ENCODE measurements at regions not wholly inside any gene's neighbourhood (a gene's known extent, or its start where the extent isn't known, plus 50 kb on each side); places are given as distances from the start of the nearest gene placed in this dataset.

- H3K36me3 ChIP-seq (ENCODE audit: control insufficient read depth in 1 of 2, insufficient read depth in 2 of 2, low read length in 2 of 2): no peaks in the 10 kb centered on the region
- H3K27ac ChIP-seq (ENCODE audit: low read depth, low read length): peak overlapping the region; percentile 1
- H3K9me3 ChIP-seq (ENCODE audit: control insufficient read depth in 1 of 2, low read length in 2 of 2): no peaks in the 10 kb centered on the region
- H3K9ac ChIP-seq (ENCODE audit: low read depth in 1 of 2, low read length in 2 of 2): peak overlapping the region; percentile 46 to 51
- peak overlapping the region; percentile 50 to 65 for H3K4me3 ChIP-seq (ENCODE audit: low read depth in 1 of 2, low read length in 2 of 2)
- H3K27me3 ChIP-seq (ENCODE audit: control insufficient read depth in 1 of 2, insufficient read depth in 2 of 2, low read length in 2 of 2): no peaks in the 10 kb centered on the region
- H3K4me1 ChIP-seq (ENCODE audit: control insufficient read depth in 1 of 2, insufficient read depth in 2 of 2, low read length in 2 of 2): peaks cover 19 to 20% of the 10 kb centered on the region in 2 donors
Measured at GRCh38 chr17:72539981-72540897, 419.4 kb downstream of the SOX9 start.

GRCh38 chr17:72542317-72542716, 421.5 kb downstream of the SOX9 start:
- Histone ChIP-seq H3K9ac (ENCODE audit: low read depth in 1 of 2, low read length in 2 of 2) (no peak overlapping the region), H3K4me1 (ENCODE audit: control insufficient read depth in 1 of 2, insufficient read depth in 2 of 2, low read length in 2 of 2) (peaks cover 19 to 20% of the 10 kb centered on the region in 2 donors), H3K27me3 (ENCODE audit: control insufficient read depth in 1 of 2, insufficient read depth in 2 of 2, low read length in 2 of 2) (no peaks in the 10 kb centered on the region), H3K27ac (ENCODE audit: low read depth, low read length) (no peak overlapping the region), H3K9me3 (ENCODE audit: control insufficient read depth in 1 of 2, low read length in 2 of 2) (no peaks in the 10 kb centered on the region), H3K36me3 (ENCODE audit: control insufficient read depth in 1 of 2, insufficient read depth in 2 of 2, low read length in 2 of 2) (no peaks in the 10 kb centered on the region), H3K4me3 (ENCODE audit: low read depth in 1 of 2, low read length in 2 of 2) (no peak overlapping the region)

- no peak overlapping the region for H3K9ac ChIP-seq (ENCODE audit: low read depth in 1 of 2, low read length in 2 of 2)
- H3K4me3 ChIP-seq (ENCODE audit: low read depth in 1 of 2, low read length in 2 of 2): no peak overlapping the region
- H3K36me3 ChIP-seq (ENCODE audit: control insufficient read depth in 1 of 2, insufficient read depth in 2 of 2, low read length in 2 of 2): no peaks in the 10 kb centered on the region
- H3K4me1 ChIP-seq (ENCODE audit: control insufficient read depth in 1 of 2, insufficient read depth in 2 of 2, low read length in 2 of 2): no peaks in the 10 kb centered on the region
- no peaks in the 10 kb centered on the region for H3K9me3 ChIP-seq (ENCODE audit: control insufficient read depth in 1 of 2, low read length in 2 of 2)
- no peak overlapping the region for H3K27ac ChIP-seq (ENCODE audit: low read depth, low read length)
- no peaks in the 10 kb centered on the region for H3K27me3 ChIP-seq (ENCODE audit: control insufficient read depth in 1 of 2, insufficient read depth in 2 of 2, low read length in 2 of 2)
Measured at GRCh38 chr17:72545766-72546165, 424.9 kb downstream of the SOX9 start.

GRCh38 chr17:72553051-72553755, 432.4 kb downstream of the SOX9 start:
- H3K9me3 ChIP-seq (ENCODE audit: control insufficient read depth in 1 of 2, low read length in 2 of 2): no peaks in the 10 kb centered on the region
- no peak overlapping the region for H3K4me3 ChIP-seq (ENCODE audit: low read depth in 1 of 2, low read length in 2 of 2)
- peaks cover 0 to 5% of the 10 kb centered on the region in 2 donors for H3K4me1 ChIP-seq (ENCODE audit: control insufficient read depth in 1 of 2, insufficient read depth in 2 of 2, low read length in 2 of 2)
- H3K9ac ChIP-seq (ENCODE audit: low read depth in 1 of 2, low read length in 2 of 2): no peak overlapping the region
- no peaks in the 10 kb centered on the region for H3K36me3 ChIP-seq (ENCODE audit: control insufficient read depth in 1 of 2, insufficient read depth in 2 of 2, low read length in 2 of 2)
- H3K27ac ChIP-seq (ENCODE audit: low read depth, low read length): no peak overlapping the region
- H3K27me3 ChIP-seq (ENCODE audit: control insufficient read depth in 1 of 2, insufficient read depth in 2 of 2, low read length in 2 of 2): no peaks in the 10 kb centered on the region

GRCh38 chr17:72554508-72554907, 433.7 kb downstream of the SOX9 start:
- Histone ChIP-seq H3K9me3 (ENCODE audit: control insufficient read depth in 1 of 2, low read length in 2 of 2) (no peaks in the 10 kb centered on the region), H3K36me3 (ENCODE audit: control insufficient read depth in 1 of 2, insufficient read depth in 2 of 2, low read length in 2 of 2) (no peaks in the 10 kb centered on the region), H3K27ac (ENCODE audit: low read depth, low read length) (no peak overlapping the region), H3K4me1 (ENCODE audit: control insufficient read depth in 1 of 2, insufficient read depth in 2 of 2, low read length in 2 of 2) (peaks cover 0 to 5% of the 10 kb centered on the region in 2 donors), H3K27me3 (ENCODE audit: control insufficient read depth in 1 of 2, insufficient read depth in 2 of 2, low read length in 2 of 2) (no peaks in the 10 kb centered on the region), H3K9ac (ENCODE audit: low read depth in 1 of 2, low read length in 2 of 2) (no peak overlapping the region), H3K4me3 (ENCODE audit: low read depth in 1 of 2, low read length in 2 of 2) (no peak overlapping the region)

- peaks cover 0 to 5% of the 10 kb centered on the region in 2 donors for H3K4me1 ChIP-seq (ENCODE audit: control insufficient read depth in 1 of 2, insufficient read depth in 2 of 2, low read length in 2 of 2)
- H3K27me3 ChIP-seq (ENCODE audit: control insufficient read depth in 1 of 2, insufficient read depth in 2 of 2, low read length in 2 of 2): no peaks in the 10 kb centered on the region
- H3K27ac ChIP-seq (ENCODE audit: low read depth, low read length): no peak overlapping the region
- H3K9me3 ChIP-seq (ENCODE audit: control insufficient read depth in 1 of 2, low read length in 2 of 2): no peaks in the 10 kb centered on the region
- no peak overlapping the region for H3K9ac ChIP-seq (ENCODE audit: low read depth in 1 of 2, low read length in 2 of 2)
- no peak overlapping the region for H3K4me3 ChIP-seq (ENCODE audit: low read depth in 1 of 2, low read length in 2 of 2)
- H3K36me3 ChIP-seq (ENCODE audit: control insufficient read depth in 1 of 2, insufficient read depth in 2 of 2, low read length in 2 of 2): no peaks in the 10 kb centered on the region
Measured at GRCh38 chr17:72555052-72555451, 434.2 kb downstream of the SOX9 start.

GRCh38 chr17:72556944-72557826, 436.4 kb downstream of the SOX9 start:
- H3K27ac ChIP-seq (ENCODE audit: low read depth, low read length): no peak overlapping the region
- H3K9me3 ChIP-seq (ENCODE audit: control insufficient read depth in 1 of 2, low read length in 2 of 2): no peaks in the 10 kb centered on the region
- H3K4me3 ChIP-seq (ENCODE audit: low read depth in 1 of 2, low read length in 2 of 2): no peak overlapping the region
- H3K36me3 ChIP-seq (ENCODE audit: control insufficient read depth in 1 of 2, insufficient read depth in 2 of 2, low read length in 2 of 2): no peaks in the 10 kb centered on the region
- H3K9ac ChIP-seq (ENCODE audit: low read depth in 1 of 2, low read length in 2 of 2): no peak overlapping the region
- no peaks in the 10 kb centered on the region for H3K27me3 ChIP-seq (ENCODE audit: control insufficient read depth in 1 of 2, insufficient read depth in 2 of 2, low read length in 2 of 2)
- peaks cover 11 to 18% of the 10 kb centered on the region in 2 donors for H3K4me1 ChIP-seq (ENCODE audit: control insufficient read depth in 1 of 2, insufficient read depth in 2 of 2, low read length in 2 of 2)

- H3K36me3 ChIP-seq (ENCODE audit: control insufficient read depth in 1 of 2, insufficient read depth in 2 of 2, low read length in 2 of 2): no peaks in the 10 kb centered on the region
- H3K4me3 ChIP-seq (ENCODE audit: low read depth in 1 of 2, low read length in 2 of 2): no peak overlapping the region
- H3K27me3 ChIP-seq (ENCODE audit: control insufficient read depth in 1 of 2, insufficient read depth in 2 of 2, low read length in 2 of 2): no peaks in the 10 kb centered on the region
- no peaks in the 10 kb centered on the region for H3K9me3 ChIP-seq (ENCODE audit: control insufficient read depth in 1 of 2, low read length in 2 of 2)
- no peak overlapping the region for H3K27ac ChIP-seq (ENCODE audit: low read depth, low read length)
- no peak overlapping the region for H3K9ac ChIP-seq (ENCODE audit: low read depth in 1 of 2, low read length in 2 of 2)
- peaks cover 11 to 18% of the 10 kb centered on the region in 2 donors for H3K4me1 ChIP-seq (ENCODE audit: control insufficient read depth in 1 of 2, insufficient read depth in 2 of 2, low read length in 2 of 2)
Measured at GRCh38 chr17:72558971-72559476, 438.2 kb downstream of the SOX9 start.

GRCh38 chr17:72560303-72561247, 439.8 kb downstream of the SOX9 start:
- Histone ChIP-seq H3K9me3 (ENCODE audit: control insufficient read depth in 1 of 2, low read length in 2 of 2) (no peaks in the 10 kb centered on the region), H3K4me1 (ENCODE audit: control insufficient read depth in 1 of 2, insufficient read depth in 2 of 2, low read length in 2 of 2) (peaks cover 11 to 18% of the 10 kb centered on the region in 2 donors), H3K27ac (ENCODE audit: low read depth, low read length) (no peak overlapping the region), H3K27me3 (ENCODE audit: control insufficient read depth in 1 of 2, insufficient read depth in 2 of 2, low read length in 2 of 2) (no peaks in the 10 kb centered on the region), H3K9ac (ENCODE audit: low read depth in 1 of 2, low read length in 2 of 2) (peak overlapping the region in 1 of 2 donors; percentile 2), H3K36me3 (ENCODE audit: control insufficient read depth in 1 of 2, insufficient read depth in 2 of 2, low read length in 2 of 2) (no peaks in the 10 kb centered on the region), H3K4me3 (ENCODE audit: low read depth in 1 of 2, low read length in 2 of 2) (peak overlapping the region; percentile 7 to 41)

All from duodenal mucosa (tissue), 2 donors.